Ascending aorta (tissue), 2 donors: ENCODE measurements at regions not wholly inside any gene's neighbourhood (a gene's known extent, or its start where the extent isn't known, plus 50 kb on each side); places are given as distances from the start of the nearest gene placed in this dataset.

Source experiments
- DNase-seq, 2 donors: peaks; one replicate each; pipeline ENCODE4 v3.0.0-alpha.2; 2019; ENCODE audit warnings: low spot score in 2 of 2
- H3K27ac ChIP-seq, 2 donors: fragments of 200-600 bp; sonication (generic); one replicate each; pipeline ENCODE4 v1.5.1; 2016 to 2017; ENCODE audit warnings: mild to moderate bottlenecking in 1 of 2
- H3K27me3 ChIP-seq: fragments of 200-600 bp; sonication (generic); one replicate; pipeline ENCODE4 v1.5.1; 2017
- H3K36me3 ChIP-seq, 2 donors: fragments of 200-600 bp; sonication (generic); one replicate each; pipeline ENCODE4 v1.5.1; 2016
- H3K4me1 ChIP-seq, 2 donors: fragments of 200-600 bp; sonication (generic); one replicate each; pipeline ENCODE4 v1.5.1; 2016 to 2017; ENCODE audit warnings: mild to moderate bottlenecking in 1 of 2
- H3K4me3 ChIP-seq, 2 donors: fragments of 200-600 bp; sonication (generic); one replicate each; pipeline ENCODE4 v1.5.1; 2016 to 2017; ENCODE audit warnings: mild to moderate bottlenecking in 1 of 2
- H3K9me3 ChIP-seq, 2 donors: fragments of 200-600 bp; sonication (generic); one replicate each; pipeline ENCODE4 v1.5.1; 2016
- CTCF ChIP-seq, 3 experiments: fragments of 200-600 bp in 2 of 3; fragments of 450-650 bp in 1 of 3; sonication (generic) in 2 of 3; IDR thresholded peaks; one replicate each; pipeline ENCODE4 v1.5.1; 2016 to 2019; ENCODE audit warnings: antibody characterized with exemption in 3 of 3, mild to moderate bottlenecking in 1 of 3, moderate library complexity in 1 of 3
- intact Hi-C: fragments of 100-400 bp; cut with DNase I; formaldehyde crosslinking; loops from one replicate; pipeline ENCODE4 v1.15.1; 2023

DNA sequence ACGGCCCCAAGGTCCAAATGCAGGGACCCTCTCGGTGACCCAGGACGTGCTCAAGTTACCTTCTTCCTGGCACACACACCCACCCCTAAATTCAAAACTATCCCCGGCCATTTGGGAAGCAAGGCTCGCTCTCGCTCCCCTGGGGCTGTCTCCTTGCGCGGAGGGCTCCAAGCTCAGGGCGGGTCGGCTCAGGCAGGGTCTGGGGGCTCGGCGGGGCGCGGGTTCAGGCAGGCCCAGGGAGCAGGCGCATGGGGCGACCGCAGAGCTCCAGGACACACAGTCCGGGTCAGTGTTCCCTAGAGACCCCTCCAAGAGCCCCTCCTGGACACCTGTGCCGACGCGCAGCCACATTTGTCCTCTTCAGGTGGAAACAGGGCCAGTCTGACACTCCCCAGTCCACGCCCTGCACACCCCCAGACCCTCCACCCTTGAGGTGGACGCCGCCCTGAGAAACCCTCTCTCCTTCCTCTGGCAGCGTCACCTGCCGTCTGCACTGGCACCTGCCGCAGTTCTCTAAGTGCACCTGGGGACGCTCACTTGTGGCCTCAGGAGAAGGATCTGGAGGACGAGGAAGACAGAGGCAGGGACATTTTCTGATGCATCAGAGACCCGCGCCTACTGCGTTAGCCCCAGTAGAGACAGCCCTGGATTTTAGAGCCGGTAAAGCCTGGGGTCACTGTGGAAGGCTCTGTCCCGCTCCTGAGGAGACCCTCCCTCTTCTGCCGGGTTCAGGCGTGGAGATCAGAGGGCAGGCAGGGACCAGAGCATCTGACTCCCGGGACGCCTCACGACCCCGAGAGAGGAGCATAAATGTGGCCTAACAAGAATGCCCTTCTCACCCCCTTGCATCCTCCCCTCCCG, 138.8 kb downstream of the TWIST2 start:
- Histone ChIP-seq H3K27me3 (no peaks in the 10 kb centered on the region), H3K4me1 (no peaks in the 10 kb centered on the region), H3K27ac (no peak overlapping the region), H3K36me3 (no peaks in the 10 kb centered on the region), H3K4me3 (no peak overlapping the region), H3K9me3 (no peaks in the 10 kb centered on the region)
- DNase-seq: no peak
- intact Hi-C loops: no loop called here
- TF ChIP-seq CTCF (IDR thresholded peaks at IDR 0.05): no peak

DNA sequence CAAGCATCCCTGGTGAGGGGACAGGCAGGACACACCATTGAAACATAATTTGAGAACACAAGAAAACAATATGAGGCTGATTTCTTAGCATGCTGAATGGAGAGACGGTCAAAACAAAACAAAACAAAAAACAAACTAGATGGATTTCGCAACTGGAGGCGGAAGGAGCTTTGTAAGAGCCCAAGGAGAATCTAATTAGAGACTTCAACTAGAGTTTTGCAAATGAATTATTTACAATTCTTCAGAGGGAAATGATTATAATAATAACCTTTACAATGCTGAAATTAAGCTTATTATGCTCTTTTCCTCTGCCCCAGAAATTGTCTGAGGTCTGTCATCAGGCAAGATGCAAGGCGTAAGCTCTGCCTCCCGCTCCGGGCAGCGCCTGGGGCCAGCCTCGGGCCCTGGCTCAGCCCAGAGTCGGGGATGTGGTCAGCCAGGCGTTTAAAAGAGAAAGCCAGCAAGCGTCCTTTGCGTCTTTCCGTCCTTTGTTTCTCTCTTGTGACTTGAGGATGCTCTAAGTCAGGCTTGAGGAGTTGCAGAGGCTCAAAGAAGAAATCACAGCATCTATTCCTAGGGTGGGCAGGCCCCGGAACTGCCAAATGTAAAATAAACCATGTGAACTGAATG, 139.6 kb downstream of the TWIST2 start:
- intact Hi-C loops: no loop called here
- no peak for DNase-seq
- Histone ChIP-seq H3K9me3 (no peaks in the 10 kb centered on the region), H3K27me3 (no peaks in the 10 kb centered on the region), H3K4me1 (no peaks in the 10 kb centered on the region), H3K4me3 (no peak overlapping the region), H3K36me3 (no peaks in the 10 kb centered on the region), H3K27ac (no peak overlapping the region)
- TF ChIP-seq CTCF (IDR thresholded peaks at IDR 0.05): no peak

- Histone ChIP-seq H3K4me1 (no peaks in the 10 kb centered on the region), H3K9me3 (no peaks in the 10 kb centered on the region), H3K27ac (no peak overlapping the region), H3K4me3 (no peak overlapping the region), H3K36me3 (no peaks in the 10 kb centered on the region), H3K27me3 (no peaks in the 10 kb centered on the region)
- no peak for TF ChIP-seq CTCF (IDR thresholded peaks at IDR 0.05)
- intact Hi-C loops: no loop called here
- no peak for DNase-seq
Measured at GRCh38 chr2:238988105-238988504, 140.2 kb downstream of the TWIST2 start.

- Histone ChIP-seq H3K4me3 (no peak overlapping the region), H3K4me1 (no peaks in the 10 kb centered on the region), H3K9me3 (no peaks in the 10 kb centered on the region), H3K36me3 (no peaks in the 10 kb centered on the region), H3K27me3 (no peaks in the 10 kb centered on the region), H3K27ac (no peak overlapping the region)
- no peak for TF ChIP-seq CTCF (IDR thresholded peaks at IDR 0.05)
- intact Hi-C loops: no loop called here
- no peak for DNase-seq
Measured at GRCh38 chr2:238988752-238989151, 140.9 kb downstream of the TWIST2 start.

GRCh38 chr2:238989484-238989883, 141.6 kb downstream of the TWIST2 start:
- peaks cover 0 to 2% of the 10 kb centered on the region in 2 donors for H3K9me3 ChIP-seq
- H3K36me3 ChIP-seq: no peaks in the 10 kb centered on the region
- DNase-seq: no peak
- no peak overlapping the region for H3K4me3 ChIP-seq
- no peaks in the 10 kb centered on the region for H3K27me3 ChIP-seq
- no peak for TF ChIP-seq CTCF (IDR thresholded peaks at IDR 0.05)
- H3K27ac ChIP-seq: no peak overlapping the region
- no peaks in the 10 kb centered on the region for H3K4me1 ChIP-seq
- intact Hi-C loops: no loop called here
